Breast epithelium (tissue), 3 donors: ENCODE measurements at regions not wholly inside any gene's neighbourhood (a gene's known extent, or its start where the extent isn't known, plus 50 kb on each side); places are given as distances from the start of the nearest gene placed in this dataset.

Experiments
- POLR2A ChIP-seq: fragments of 450-650 bp; IDR thresholded peaks from one replicate; pipeline ENCODE4 v1.6.1; 2016; ENCODE audit warnings: antibody characterized with exemption, mild to moderate bottlenecking, moderate library complexity
- POLR2AphosphoS5 ChIP-seq, 3 donors: sonication (generic); formaldehyde crosslinking; IDR thresholded peaks; one replicate each; pipeline ENCODE4 v1.6.1; 2017; ENCODE audit warnings: antibody characterized with exemption in 3 of 3
- TF ChIP-seq, protein P1 (sequence below), 3 donors: fragments of 450-650 bp; IDR thresholded peaks; one replicate each; pipeline ENCODE4 v1.5.1; 2016 to 2017; ENCODE audit warnings: antibody characterized with exemption in 3 of 3, mild to moderate bottlenecking in 3 of 3, moderate library complexity in 3 of 3

DNA sequence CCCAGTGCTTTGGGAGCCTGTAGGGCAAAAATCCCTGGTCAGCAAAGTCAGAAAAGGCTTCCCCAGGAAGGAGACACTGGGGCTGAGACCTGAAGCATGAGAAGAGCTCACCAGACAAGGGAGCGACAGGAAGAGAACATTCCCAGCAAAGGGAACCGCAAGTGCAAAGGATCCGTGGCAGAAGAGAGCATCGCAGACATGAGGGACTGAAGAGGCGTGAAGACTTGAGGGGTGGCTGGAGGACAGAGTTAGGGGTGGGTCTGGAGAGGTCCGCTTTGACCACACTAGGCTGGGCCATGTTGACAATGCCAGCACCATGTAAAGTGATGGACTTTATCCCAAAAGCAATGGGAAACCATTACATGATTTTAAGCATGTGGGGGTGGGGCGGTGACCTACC is 128.1 kb upstream of the IRX3 start:
- TF ChIP-seq, protein P1, sequence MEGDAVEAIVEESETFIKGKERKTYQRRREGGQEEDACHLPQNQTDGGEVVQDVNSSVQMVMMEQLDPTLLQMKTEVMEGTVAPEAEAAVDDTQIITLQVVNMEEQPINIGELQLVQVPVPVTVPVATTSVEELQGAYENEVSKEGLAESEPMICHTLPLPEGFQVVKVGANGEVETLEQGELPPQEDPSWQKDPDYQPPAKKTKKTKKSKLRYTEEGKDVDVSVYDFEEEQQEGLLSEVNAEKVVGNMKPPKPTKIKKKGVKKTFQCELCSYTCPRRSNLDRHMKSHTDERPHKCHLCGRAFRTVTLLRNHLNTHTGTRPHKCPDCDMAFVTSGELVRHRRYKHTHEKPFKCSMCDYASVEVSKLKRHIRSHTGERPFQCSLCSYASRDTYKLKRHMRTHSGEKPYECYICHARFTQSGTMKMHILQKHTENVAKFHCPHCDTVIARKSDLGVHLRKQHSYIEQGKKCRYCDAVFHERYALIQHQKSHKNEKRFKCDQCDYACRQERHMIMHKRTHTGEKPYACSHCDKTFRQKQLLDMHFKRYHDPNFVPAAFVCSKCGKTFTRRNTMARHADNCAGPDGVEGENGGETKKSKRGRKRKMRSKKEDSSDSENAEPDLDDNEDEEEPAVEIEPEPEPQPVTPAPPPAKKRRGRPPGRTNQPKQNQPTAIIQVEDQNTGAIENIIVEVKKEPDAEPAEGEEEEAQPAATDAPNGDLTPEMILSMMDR (IDR thresholded peaks at IDR 0.05): no peak
- no peak for TF ChIP-seq POLR2A
- TF ChIP-seq POLR2AphosphoS5 (IDR thresholded peaks at IDR 0.05): no peak
